HCT116 (cell line): ENCODE measurements at regions not wholly inside any gene's neighbourhood (a gene's known extent, or its start where the extent isn't known, plus 50 kb on each side); places are given as distances from the start of the nearest gene placed in this dataset.

Experiments
- CTCF ChIP-seq, 3 experiments: fragments of 200-600 bp in 1 of 3; sonication (generic) in 1 of 3; IDR thresholded peaks in 2 of 3; conservative IDR thresholded peaks in 1 of 3; 2 replicates each; pipeline ENCODE4 v1.5.1; 2012 to 2017; ENCODE audit warnings: low read depth in 2 of 3, low read length in 2 of 3, antibody characterized with exemption in 1 of 3, borderline replicate concordance in 1 of 3, control low read depth in 1 of 3, mild to moderate bottlenecking in 1 of 3, mixed read lengths in 1 of 3, mixed run types in 1 of 3, moderate library complexity in 1 of 3; ENCODE audit not compliant: insufficient read depth in 1 of 3
- EGR1 ChIP-seq: IDR thresholded peaks from 2 replicates; pipeline ENCODE4 v1.6.1; 2012; ENCODE audit warnings: low read depth
- JUND ChIP-seq: IDR thresholded peaks from 2 replicates; pipeline ENCODE4 v1.6.1; 2012
- POLR2A ChIP-seq: IDR thresholded peaks from 2 replicates; pipeline ENCODE4 v1.7.0; 2011; ENCODE audit warnings: borderline replicate concordance; ENCODE audit not compliant: insufficient read depth, insufficient read length; ENCODE audit errors: extremely low read depth
- RAD21 ChIP-seq: IDR thresholded peaks from 2 replicates; pipeline ENCODE4 v1.6.1; 2012; ENCODE audit warnings: low read depth, mild to moderate bottlenecking
- REST ChIP-seq: IDR thresholded peaks from 2 replicates; pipeline ENCODE4 v1.6.1; 2012; ENCODE audit warnings: low read depth
- SRF ChIP-seq: IDR thresholded peaks from 2 replicates; pipeline ENCODE4 v1.6.1; 2012; ENCODE audit warnings: low read depth
- ZBTB33 ChIP-seq: IDR thresholded peaks from 2 replicates; pipeline ENCODE4 v1.6.1; 2011; ENCODE audit warnings: mild to moderate bottlenecking, low read length, moderate library complexity; ENCODE audit not compliant: insufficient replicate concordance; ENCODE audit errors: extremely low read depth
- ZNF274 ChIP-seq: fragments of 200-500 bp; sonication (Bioruptor generic); IDR thresholded peaks from 2 replicates; pipeline ENCODE4 v1.6.1; 2014; ENCODE audit warnings: mild to moderate bottlenecking, low read depth, low read length, inconsistent platforms

GRCh38 chr5:21071986-21072385 is 1084.0 kb upstream of the CDH18 start:
- TF ChIP-seq CTCF (IDR thresholded peaks at IDR 0.05 in 2 of 3, conservative IDR thresholded peaks at IDR 0.05 in 1 of 3; ENCODE audit: borderline replicate concordance in 1 of 3, insufficient read depth in 1 of 3, low read depth in 2 of 3, low read length in 2 of 3) (no peak), EGR1 (no peak), SRF (no peak), REST (no peak), POLR2A (no peak), JUND (no peak), RAD21 (no peak), ZNF274 (no peak), ZBTB33 (no peak)
